Breast epithelium (tissue), 4 donors: ENCODE measurements at regions not wholly inside any gene's neighbourhood (a gene's known extent, or its start where the extent isn't known, plus 50 kb on each side); places are given as distances from the start of the nearest gene placed in this dataset.

Source experiments
- DNase-seq, 2 donors: peaks; one replicate each; pipeline ENCODE4 v3.0.0-alpha.2; 2019; ENCODE audit warnings: low spot score in 2 of 2
- H3K27ac ChIP-seq, 2 donors: fragments of 200-600 bp; sonication (generic) in 1 of 2; one replicate each; pipeline ENCODE4 v1.5.1; 2016 to 2019; ENCODE audit warnings: mild to moderate bottlenecking in 1 of 2
- H3K27me3 ChIP-seq, 2 donors: fragments of 200-600 bp; sonication (generic) in 1 of 2; one replicate each; pipeline versions ENCODE4 v1.5.1 to v1.6.0; 2017 to 2019; ENCODE audit warnings: control low read depth in 1 of 2, mild to moderate bottlenecking in 1 of 2
- H3K36me3 ChIP-seq: fragments of 200-600 bp; one replicate; pipeline ENCODE4 v1.5.1; 2019
- H3K4me1 ChIP-seq, 2 donors: fragments of 200-600 bp; sonication (generic); one replicate each; pipeline ENCODE4 v1.5.1; 2016 to 2019; ENCODE audit warnings: control low read depth in 1 of 2
- H3K4me3 ChIP-seq, 3 donors: fragments of 200-600 bp; sonication (generic); 1 replicate in 2 of 3; 2 replicates in 1 of 3; pipeline ENCODE4 v1.5.1; 2016 to 2019; ENCODE audit warnings: mild to moderate bottlenecking in 3 of 3, moderate library complexity in 2 of 3
- H3K9me3 ChIP-seq, 2 donors: fragments of 200-600 bp; sonication (generic) in 1 of 2; one replicate each; pipeline ENCODE4 v1.5.1; 2016 to 2019; ENCODE audit warnings: control low read depth in 1 of 2
- CTCF ChIP-seq, 3 donors: fragments of 450-650 bp; IDR thresholded peaks; one replicate each; pipeline ENCODE4 v1.5.1; 2016 to 2017; ENCODE audit warnings: antibody characterized with exemption in 3 of 3, mild to moderate bottlenecking in 3 of 3, moderate library complexity in 3 of 3
- POLR2A ChIP-seq: fragments of 450-650 bp; IDR thresholded peaks from one replicate; pipeline ENCODE4 v1.6.1; 2016; ENCODE audit warnings: antibody characterized with exemption, mild to moderate bottlenecking, moderate library complexity
- POLR2AphosphoS5 ChIP-seq, 3 donors: sonication (generic); formaldehyde crosslinking; IDR thresholded peaks; one replicate each; pipeline ENCODE4 v1.6.1; 2017; ENCODE audit warnings: antibody characterized with exemption in 3 of 3
- intact Hi-C: fragments of 100-400 bp; cut with DNase I; formaldehyde crosslinking; loops from one replicate; pipeline ENCODE4 v1.15.1; 2023; ENCODE audit warnings: low total_unique reads

- peak in 1 of 2 donors; percentile 65 for DNase-seq
- Histone ChIP-seq H3K4me3 (no peak overlapping the region), H3K4me1 (no peaks in the 10 kb centered on the region), H3K9me3 (no peaks in the 10 kb centered on the region), H3K27ac (no peak overlapping the region), H3K27me3 (no peaks in the 10 kb centered on the region), H3K36me3 (no peaks in the 10 kb centered on the region)
- intact Hi-C loops = no loop called here
- TF ChIP-seq POLR2A (no peak), POLR2AphosphoS5 (IDR thresholded peaks at IDR 0.05) (no peak), CTCF (IDR thresholded peaks at IDR 0.05) (peak; percentile 35 to 71 (median 50))
Observed at GRCh38 chr14:34322940-34323418, 139.1 kb downstream of the SPTSSA start.

- Histone ChIP-seq H3K36me3 (no peaks in the 10 kb centered on the region), H3K27me3 (no peaks in the 10 kb centered on the region), H3K27ac (no peak overlapping the region), H3K4me1 (no peaks in the 10 kb centered on the region), H3K9me3 (no peaks in the 10 kb centered on the region), H3K4me3 (no peak overlapping the region)
- intact Hi-C loops = no loop called here
- no peak for TF ChIP-seq CTCF (IDR thresholded peaks at IDR 0.05)
- TF ChIP-seq POLR2A = no peak
- TF ChIP-seq POLR2AphosphoS5 (IDR thresholded peaks at IDR 0.05) = no peak
- DNase-seq = no peak
Observed at GRCh38 chr14:34319140-34319539, 142.9 kb downstream of the SPTSSA start.

- H3K4me3 ChIP-seq = no peak overlapping the region
- no peaks in the 10 kb centered on the region for H3K4me1 ChIP-seq
- intact Hi-C loops = no loop called here
Observed at GRCh38 chr14:34318014-34318413, 144.0 kb downstream of the SPTSSA start.

GRCh38 chr14:34310724-34311123 lies 151.3 kb downstream of the SPTSSA start:
- H3K36me3 ChIP-seq = no peaks in the 10 kb centered on the region
- intact Hi-C loops = no loop called here

More at GRCh38 chr14:34318014-34318413, 144.0 kb downstream of the SPTSSA start:
- TF ChIP-seq POLR2A = no peak
- TF ChIP-seq CTCF (IDR thresholded peaks at IDR 0.05) = no peak
- TF ChIP-seq POLR2AphosphoS5 (IDR thresholded peaks at IDR 0.05) = no peak
- no peaks in the 10 kb centered on the region for H3K27me3 ChIP-seq
- no peaks in the 10 kb centered on the region for H3K36me3 ChIP-seq
- H3K27ac ChIP-seq = no peak overlapping the region
- DNase-seq = no peak
- H3K9me3 ChIP-seq = no peaks in the 10 kb centered on the region

GRCh38 chr14:34303811-34304210 lies 158.2 kb downstream of the SPTSSA start:
- Histone ChIP-seq H3K9me3 (no peaks in the 10 kb centered on the region), H3K27me3 (no peaks in the 10 kb centered on the region), H3K4me3 (no peak overlapping the region), H3K4me1 (no peaks in the 10 kb centered on the region), H3K27ac (no peak overlapping the region), H3K36me3 (no peaks in the 10 kb centered on the region)
- no peak for TF ChIP-seq POLR2A
- no peak for TF ChIP-seq CTCF (IDR thresholded peaks at IDR 0.05)
- TF ChIP-seq POLR2AphosphoS5 (IDR thresholded peaks at IDR 0.05) = no peak
- no peak for DNase-seq
- intact Hi-C loops = no loop called here

More at GRCh38 chr14:34310724-34311123, 151.3 kb downstream of the SPTSSA start:
- Histone ChIP-seq H3K4me1 (no peaks in the 10 kb centered on the region), H3K27ac (no peak overlapping the region), H3K4me3 (no peak overlapping the region), H3K27me3 (no peaks in the 10 kb centered on the region), H3K9me3 (no peaks in the 10 kb centered on the region)
- TF ChIP-seq POLR2AphosphoS5 (IDR thresholded peaks at IDR 0.05) = no peak
- DNase-seq = no peak

GRCh38 chr14:34302654-34303053 lies 159.4 kb downstream of the SPTSSA start:
- Histone ChIP-seq H3K27me3 (no peaks in the 10 kb centered on the region), H3K27ac (no peak overlapping the region), H3K9me3 (no peaks in the 10 kb centered on the region), H3K4me3 (no peak overlapping the region), H3K4me1 (no peaks in the 10 kb centered on the region), H3K36me3 (no peaks in the 10 kb centered on the region)
- no peak for TF ChIP-seq POLR2AphosphoS5 (IDR thresholded peaks at IDR 0.05)
- TF ChIP-seq POLR2A = no peak
- TF ChIP-seq CTCF (IDR thresholded peaks at IDR 0.05) = no peak
- intact Hi-C loops = no loop called here
- no peak for DNase-seq
